H1 (cell line): ENCODE measurements at regions not wholly inside any gene's neighbourhood (a gene's known extent, or its start where the extent isn't known, plus 50 kb on each side); places are given as distances from the start of the nearest gene placed in this dataset.
A peak's percentile ranks its signal among the peaks of the same experiment; 100 is the strongest.

ENCODE experiments used
- CTCF ChIA-PET: fragments of 300-600 bp; sonication (Branson Sonifier 250); formaldehyde crosslinking; loops from one replicate; lab custom pipeline; 2021; ENCODE audit not compliant: partially characterized antibody; lab: Charles Lee
- POLR2A ChIA-PET: fragments of 300-600 bp; sonication (Branson Sonifier 250); formaldehyde crosslinking; loops from one replicate; lab custom pipeline; 2021; ENCODE audit warnings: inconsistent platforms; ENCODE audit not compliant: partially characterized antibody; lab: Charles Lee
- DNase-seq, 2 experiments: peaks; one replicate each; pipeline versions ENCODE4 v3.0.0 to v3.0.0-alpha.2; 2010 to 2022; ENCODE audit warnings: low spot score in 2 of 2, low read depth in 1 of 2, mixed read lengths in 1 of 2
- FAIRE-seq: peaks from 2 replicates; lab custom pipeline; 2011; peaks lifted over from hg19 to GRCh38; lab: Jason Lieb, UNC
- H2AFZ ChIP-seq: 2 replicates; pipeline ENCODE4 v1.8.1; 2012; ENCODE audit warnings: low read length, inconsistent platforms
- H2AK5ac ChIP-seq: 2 replicates; pipeline ENCODE4 v1.6.1; 2013; ENCODE audit warnings: low read depth, low read length
- H2BK120ac ChIP-seq: replicated peaks from 2 replicates; pipeline ENCODE3; 2013; ENCODE audit warnings: low read depth, low read length, inconsistent platforms
- H2BK12ac ChIP-seq: 2 replicates; pipeline ENCODE4 v1.6.1; 2013; ENCODE audit warnings: low read depth, low read length
- H2BK15ac ChIP-seq: 2 replicates; pipeline ENCODE4 v1.6.1; 2013; ENCODE audit warnings: low read length
- H2BK20ac ChIP-seq: 2 replicates; pipeline ENCODE4 v1.6.1; 2013; ENCODE audit warnings: low read length
- H2BK5ac ChIP-seq: 2 replicates; pipeline ENCODE4 v1.6.1; 2013; ENCODE audit warnings: low read depth, low read length
- H3K14ac ChIP-seq: 2 replicates; pipeline ENCODE4 v1.6.1; 2013; ENCODE audit warnings: inconsistent platforms; ENCODE audit not compliant: insufficient read length
- H3K18ac ChIP-seq: 2 replicates; pipeline ENCODE4 v1.6.1; 2013; ENCODE audit warnings: low read length; ENCODE audit errors: extremely low read depth
- H3K23ac ChIP-seq: 2 replicates; pipeline ENCODE4 v1.6.1; 2013; ENCODE audit warnings: inconsistent platforms; ENCODE audit not compliant: insufficient read length
- H3K23me2 ChIP-seq: 2 replicates; pipeline ENCODE4 v1.6.1; 2013; ENCODE audit warnings: low read depth, low read length
- H3K27ac ChIP-seq: 2 replicates; pipeline ENCODE4 v1.6.1; 2011; ENCODE audit warnings: low read depth, low read length, inconsistent platforms
- H3K27me3 ChIP-seq, 4 experiments: replicated peaks in 1 of 4; 1 replicate in 1 of 4; 2 replicates in 3 of 4; pipeline versions ENCODE4 v1.6.1 to v1.8.1; 2011 to 2013; ENCODE audit warnings: low read length in 3 of 4, mild to moderate bottlenecking in 3 of 4, inconsistent platforms in 2 of 4, mixed read lengths in 2 of 4, moderate library complexity in 1 of 4; ENCODE audit not compliant: control insufficient read depth in 3 of 4, insufficient read depth in 3 of 4; ENCODE audit errors: extremely low read depth in 1 of 4
- H3K36me3 ChIP-seq, 4 experiments: 2 replicates each; pipeline versions ENCODE4 v1.6.1 to v1.8.1; 2011 to 2013; ENCODE audit warnings: mild to moderate bottlenecking in 4 of 4, low read length in 3 of 4, moderate library complexity in 2 of 4, control low read depth in 1 of 4, inconsistent platforms in 1 of 4; ENCODE audit not compliant: insufficient read depth in 4 of 4, control insufficient read depth in 2 of 4
- H3K4ac ChIP-seq: replicated peaks from 2 replicates; pipeline ENCODE3; 2013; ENCODE audit warnings: low read length, low read depth, mixed read lengths, inconsistent platforms; ENCODE audit not compliant: insufficient read length
- H3K4me1 ChIP-seq, 4 experiments: replicated peaks in 1 of 4; 1 replicate in 1 of 4; 2 replicates in 3 of 4; pipeline versions ENCODE4 v1.6.1 to v1.8.1; 2011 to 2013; ENCODE audit warnings: low read length in 3 of 4, inconsistent platforms in 2 of 4, mixed read lengths in 1 of 4; ENCODE audit not compliant: insufficient read depth in 4 of 4, control insufficient read depth in 3 of 4
- H3K4me2 ChIP-seq, 2 experiments: 2 replicates each; pipeline versions ENCODE4 v1.6.1 to v1.8.1; 2011 to 2013; ENCODE audit warnings: low read depth in 2 of 2, low read length in 2 of 2, control low read depth in 1 of 2, inconsistent platforms in 1 of 2, mild to moderate bottlenecking in 1 of 2; ENCODE audit not compliant: insufficient read depth in 1 of 2
- H3K4me3 ChIP-seq, 4 experiments: fragments of 200-600, 300-600 bp in 1 of 4; sonication (generic), shearing (Covaris generic), sonication (Bioruptor Twin) in 1 of 4; 2 replicates each; pipeline versions ENCODE4 v1.5.1 to v1.8.1; 2011 to 2016; ENCODE audit warnings: low read length in 4 of 4, low read depth in 3 of 4, control low read depth in 2 of 4, inconsistent platforms in 2 of 4, mild to moderate bottlenecking in 2 of 4, mixed read lengths in 1 of 4, moderate library complexity in 1 of 4; ENCODE audit not compliant: insufficient read depth in 2 of 4; ENCODE audit errors: extremely low read depth in 1 of 4
- H3K56ac ChIP-seq: replicated peaks from 2 replicates; pipeline ENCODE3; 2013; ENCODE audit warnings: low read depth, mild to moderate bottlenecking, mixed read lengths, low read length, inconsistent platforms; ENCODE audit not compliant: insufficient read length
- H3K79me1 ChIP-seq: 2 replicates; pipeline ENCODE4 v1.6.1; 2013; ENCODE audit warnings: low read depth, low read length, control low read depth
- H3K79me2 ChIP-seq, 2 experiments: 2 replicates each; pipeline versions ENCODE4 v1.6.1 to v1.8.1; 2012 to 2013; ENCODE audit warnings: low read length in 2 of 2, mild to moderate bottlenecking in 2 of 2, inconsistent platforms in 1 of 2; ENCODE audit not compliant: insufficient read depth in 2 of 2, control insufficient read depth in 1 of 2
- H3K9ac ChIP-seq, 4 experiments: replicated peaks in 1 of 4; 1 replicate in 1 of 4; 2 replicates in 3 of 4; pipeline versions ENCODE4 v1.6.1 to v1.8.1; 2011 to 2013; ENCODE audit warnings: low read depth in 3 of 4, low read length in 3 of 4, control low read depth in 2 of 4, mild to moderate bottlenecking in 2 of 4, moderate library complexity in 2 of 4, inconsistent platforms in 1 of 4; ENCODE audit errors: extremely low read depth in 1 of 4
- H3K9me3 ChIP-seq, 2 experiments: 2 replicates each; pipeline versions ENCODE4 v1.6.1 to v1.8.1; 2012 to 2013; ENCODE audit warnings: mild to moderate bottlenecking in 2 of 2, moderate library complexity in 2 of 2, control low read depth in 1 of 2, inconsistent platforms in 1 of 2, low read depth in 1 of 2, low read length in 1 of 2, mixed read lengths in 1 of 2; ENCODE audit not compliant: insufficient read depth in 2 of 2
- H4K20me1 ChIP-seq, 2 experiments: replicated peaks in 1 of 2; 2 replicates each; pipeline versions ENCODE3 to v1.8.1; 2011 to 2013; ENCODE audit warnings: inconsistent platforms in 2 of 2, low read length in 2 of 2, mild to moderate bottlenecking in 1 of 2; ENCODE audit not compliant: insufficient read depth in 2 of 2, control insufficient read depth in 1 of 2
- H4K5ac ChIP-seq: 2 replicates; pipeline ENCODE4 v1.6.1; 2013; ENCODE audit warnings: low read length, low read depth, mixed read lengths, inconsistent platforms; ENCODE audit not compliant: insufficient read length
- H4K8ac ChIP-seq: 2 replicates; pipeline ENCODE4 v1.8.0; 2013; ENCODE audit warnings: mild to moderate bottlenecking, moderate library complexity, low read length, inconsistent platforms; ENCODE audit not compliant: insufficient read depth; ENCODE audit errors: extremely low read depth
- H4K91ac ChIP-seq: replicated peaks from 2 replicates; pipeline ENCODE3; 2013; ENCODE audit warnings: low read length, mixed read lengths, inconsistent platforms; ENCODE audit not compliant: insufficient read length
- ATF3 ChIP-seq: IDR thresholded peaks from 2 replicates; pipeline ENCODE4 v1.6.1; 2011; ENCODE audit warnings: low read depth, mild to moderate bottlenecking, low read length; ENCODE audit not compliant: insufficient read depth
- BRCA1 ChIP-seq: IDR thresholded peaks from 2 replicates; pipeline ENCODE4 v1.6.1; 2012; ENCODE audit warnings: low read depth, low read length, improper control_type of control experiment
- HDAC2 ChIP-seq, 2 experiments: fragments of 300-600 bp in 1 of 2; sonication (generic) in 1 of 2; IDR thresholded peaks; 2 replicates each; pipeline ENCODE4 v1.6.1; 2011 to 2012; ENCODE audit warnings: low read depth in 2 of 2, low read length in 2 of 2, mild to moderate bottlenecking in 2 of 2, moderate library complexity in 2 of 2, borderline replicate concordance in 1 of 2, inconsistent platforms in 1 of 2
- JUN ChIP-seq: IDR thresholded peaks from 2 replicates; pipeline ENCODE4 v1.6.1; 2011; ENCODE audit warnings: low read depth, mild to moderate bottlenecking, improper control_type of control experiment, low read length
- KDM4A ChIP-seq: IDR thresholded peaks from one replicate; pipeline ENCODE4 v1.7.1; 2012; ENCODE audit warnings: low read depth, mild to moderate bottlenecking, moderate library complexity, low read length, inconsistent platforms; ENCODE audit not compliant: severe bottlenecking
- RAD21 ChIP-seq, 2 experiments: IDR thresholded peaks in 1 of 2; conservative IDR thresholded peaks in 1 of 2; 2 replicates each; pipeline ENCODE4 v1.6.1; 2011; ENCODE audit warnings: low read depth in 2 of 2, low read length in 2 of 2, improper control_type of control experiment in 1 of 2, inconsistent platforms in 1 of 2, mild to moderate bottlenecking in 1 of 2, moderate library complexity in 1 of 2
- RFX5 ChIP-seq: IDR thresholded peaks from 2 replicates; pipeline ENCODE4 v1.6.1; 2011; ENCODE audit warnings: low read depth, low read length, improper control_type of control experiment, borderline replicate concordance
- SIRT6 ChIP-seq: IDR thresholded peaks from one replicate; pipeline ENCODE4 v1.7.1; 2012; ENCODE audit warnings: low read length, inconsistent platforms
- TEAD4 ChIP-seq: IDR thresholded peaks from 2 replicates; pipeline ENCODE4 v1.6.1; 2012; ENCODE audit warnings: low read depth, low read length, inconsistent platforms, mixed read lengths
- YY1 ChIP-seq: IDR thresholded peaks from 2 replicates; pipeline ENCODE4 v1.6.1; 2011; ENCODE audit warnings: low read depth, mild to moderate bottlenecking, low read length
- WGBS, 2 experiments: shearing (Covaris generic) in 1 of 2; methylation state at CpG; one replicate each; pipeline versions ENCODE4 v1.1.6 to v1.1.7; 2013 to 2015; ENCODE audit warnings: low lambda C conversion rate in 2 of 2, mixed read lengths in 2 of 2, inconsistent platforms in 1 of 2, low coverage in 1 of 2, missing lambda C conversion rate in 1 of 2; ENCODE audit not compliant: insufficient replicate concordance in 2 of 2, insufficient coverage in 1 of 2, insufficient read length in 1 of 2; ENCODE audit errors: extremely low coverage in 1 of 2, missing lambda C conversion rate in 1 of 2; 5-methylcytosine and 5-hydroxymethylcytosine counted together

DNA sequence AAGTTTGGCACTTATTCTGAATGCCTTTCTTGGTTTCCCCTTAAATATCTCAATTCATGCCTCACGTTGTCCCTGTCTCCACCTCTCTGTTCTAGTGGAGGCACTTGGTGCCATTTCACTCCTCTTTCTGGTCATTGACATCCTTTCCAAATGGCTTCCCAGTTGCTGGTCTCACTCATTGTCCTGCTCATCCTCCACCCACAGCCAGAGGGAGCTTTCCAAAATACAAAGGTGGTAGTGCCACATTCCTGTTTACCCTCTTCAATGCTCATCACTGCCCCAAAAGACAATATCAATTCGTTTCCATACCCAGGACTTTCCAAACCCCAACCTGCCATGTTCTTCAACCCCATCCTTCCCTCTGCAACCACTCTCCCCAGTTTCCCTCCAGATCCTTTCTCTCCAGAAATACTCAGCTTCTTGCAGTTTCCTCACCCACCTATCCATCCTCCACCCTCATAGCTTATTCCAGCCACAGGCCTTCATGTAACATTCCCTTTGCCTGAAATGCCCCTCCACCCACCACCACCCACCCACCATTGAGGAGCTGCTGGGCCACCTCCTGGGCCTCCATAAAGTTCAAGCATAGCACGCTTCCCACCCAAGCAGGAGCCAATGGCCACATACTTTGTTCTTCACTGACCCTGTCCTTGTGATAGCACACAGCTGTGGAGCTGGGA, 63.1 kb upstream of the ADRB1 start:
- Histone ChIP-seq H3K4me2 (no peak overlapping the region), H3K14ac (no peak overlapping the region), H3K79me2 (no peaks in the 10 kb centered on the region), H2BK12ac (no peak overlapping the region), H3K9me3 (no peaks in the 10 kb centered on the region), H2AFZ (no peak overlapping the region), H3K4me3 (no peak overlapping the region), H3K79me1 (no peaks in the 10 kb centered on the region), H4K8ac (no peak overlapping the region), H3K27ac (no peak overlapping the region), H2BK15ac (no peak overlapping the region), H4K5ac (no peak overlapping the region), H3K56ac (no peak overlapping the region), H2BK120ac (no peak overlapping the region), H4K91ac (no peak overlapping the region), H2AK5ac (no peak overlapping the region), H3K4me1 (peaks cover 0 to 7% (median 3%) of the 10 kb centered on the region in 4 experiments; a peak in 3 of 7 replicates), H2BK20ac (no peak overlapping the region), H3K36me3 (no peaks in the 10 kb centered on the region), H2BK5ac (no peak overlapping the region), H3K27me3 (no peaks in the 10 kb centered on the region; a peak in 1 of 7 replicates), H3K23ac (no peak overlapping the region), H3K23me2 (peaks cover 2% of the 10 kb centered on the region; the same call in 1 of the 2 replicates), H3K18ac (no peak overlapping the region), H4K20me1 (no peaks in the 10 kb centered on the region), H3K9ac (no peak overlapping the region), H3K4ac (no peak overlapping the region)
- DNase-seq (no peak), FAIRE-seq (no peak)
- ChIA-PET CTCF (interaction anchor here (0.6 to 3.7 kb wide), 18 partner anchors 11 to 621 kb away, joined by 3 to 19 read pairs (median 4); no protein-coding TSS in a partner anchor), POLR2A (no interaction called here)
- 89% methylated on average over 3 of the region's 3 CpGs; no CpG with 5 or more reads in 1 of the 2 experiments for WGBS, 2 experiments
- TF ChIP-seq RAD21 (IDR thresholded peaks at IDR 0.05 in 1 of 2, conservative IDR thresholded peaks at IDR 0.05 in 1 of 2; ENCODE audit: low read depth in 2 of 2, low read length in 2 of 2) = peak in 1 of 2 experiments; percentile 32; a peak in 2 of 4 replicates
- no peak for TF ChIP-seq ATF3
- no peak for TF ChIP-seq KDM4A
- TF ChIP-seq RFX5 = no peak
- no peak for TF ChIP-seq HDAC2 (IDR thresholded peaks at IDR 0.05; ENCODE audit: borderline replicate concordance in 1 of 2, low read depth in 2 of 2, low read length in 2 of 2)
- no peak for TF ChIP-seq JUN
- TF ChIP-seq BRCA1 = no peak
- TF ChIP-seq YY1 = peak; percentile 78
- no peak for TF ChIP-seq TEAD4
- TF ChIP-seq SIRT6 = no peak
